ENCODE measurements at regions not wholly inside any gene's neighbourhood (a gene's known extent, or its start where the extent isn't known, plus 50 kb on each side); places are given as distances from the start of the nearest gene placed in this dataset.

DNA sequence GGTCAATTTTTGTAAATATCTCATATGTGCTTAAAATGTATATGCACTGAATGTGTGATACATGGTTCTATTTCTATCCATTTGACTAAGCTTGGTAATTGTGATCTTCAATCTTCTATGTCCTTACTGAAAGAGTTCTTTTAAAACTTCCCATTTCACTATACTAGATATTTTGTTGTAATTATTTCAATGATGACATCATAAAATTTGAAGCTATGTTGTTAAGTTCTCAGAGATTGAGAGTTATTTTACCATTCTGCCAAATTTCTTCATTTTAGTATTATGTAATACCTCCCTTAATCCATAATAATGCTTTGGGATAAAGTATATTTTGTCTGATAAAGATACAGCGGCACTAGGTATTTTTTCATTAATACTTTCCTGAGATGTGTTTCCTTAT, 1307.3 kb downstream of the RPA4 start:
- TF ChIP-seq, protein P1, sequence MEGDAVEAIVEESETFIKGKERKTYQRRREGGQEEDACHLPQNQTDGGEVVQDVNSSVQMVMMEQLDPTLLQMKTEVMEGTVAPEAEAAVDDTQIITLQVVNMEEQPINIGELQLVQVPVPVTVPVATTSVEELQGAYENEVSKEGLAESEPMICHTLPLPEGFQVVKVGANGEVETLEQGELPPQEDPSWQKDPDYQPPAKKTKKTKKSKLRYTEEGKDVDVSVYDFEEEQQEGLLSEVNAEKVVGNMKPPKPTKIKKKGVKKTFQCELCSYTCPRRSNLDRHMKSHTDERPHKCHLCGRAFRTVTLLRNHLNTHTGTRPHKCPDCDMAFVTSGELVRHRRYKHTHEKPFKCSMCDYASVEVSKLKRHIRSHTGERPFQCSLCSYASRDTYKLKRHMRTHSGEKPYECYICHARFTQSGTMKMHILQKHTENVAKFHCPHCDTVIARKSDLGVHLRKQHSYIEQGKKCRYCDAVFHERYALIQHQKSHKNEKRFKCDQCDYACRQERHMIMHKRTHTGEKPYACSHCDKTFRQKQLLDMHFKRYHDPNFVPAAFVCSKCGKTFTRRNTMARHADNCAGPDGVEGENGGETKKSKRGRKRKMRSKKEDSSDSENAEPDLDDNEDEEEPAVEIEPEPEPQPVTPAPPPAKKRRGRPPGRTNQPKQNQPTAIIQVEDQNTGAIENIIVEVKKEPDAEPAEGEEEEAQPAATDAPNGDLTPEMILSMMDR (IDR thresholded peaks at IDR 0.05) = no peak
- TF ChIP-seq EP300 (IDR thresholded peaks at IDR 0.05) = no peak
- no peak for TF ChIP-seq POLR2A (IDR thresholded peaks at IDR 0.05; ENCODE audit: low read depth)
- TF ChIP-seq POLR2AphosphoS5 (IDR thresholded peaks at IDR 0.05) = no peak

Data from esophagus muscularis mucosa (tissue), 4 donors.